ENCODE measurements at regions not wholly inside any gene's neighbourhood (a gene's known extent, or its start where the extent isn't known, plus 50 kb on each side); places are given as distances from the start of the nearest gene placed in this dataset.

DNA sequence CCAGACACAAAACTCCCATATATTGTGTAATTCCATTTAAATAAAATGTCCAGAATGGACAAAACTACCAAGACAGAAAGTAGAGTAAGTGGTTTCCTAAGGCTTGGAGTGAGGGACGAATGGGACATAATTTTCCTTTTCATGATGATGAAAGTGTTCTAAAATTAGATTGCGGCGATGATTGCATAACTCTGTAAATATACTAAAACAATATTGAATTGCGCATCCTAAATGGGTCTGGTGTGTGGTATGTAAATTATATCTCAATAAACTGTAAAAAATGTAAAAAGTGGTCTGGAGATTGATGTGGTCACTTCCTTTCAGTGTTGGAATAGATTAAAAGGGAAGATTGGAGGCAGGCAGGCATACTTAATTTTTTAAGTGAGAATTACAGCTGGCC is 105.9 kb upstream of the KCNAB1 start:
- DNase-seq (ENCODE audit: low spot score in 2 of 2) = no peak
- Histone ChIP-seq H3K27ac (no peak overlapping the region), H3K4me3 (no peak overlapping the region), H3K27me3 (no peaks in the 10 kb centered on the region), H3K9me3 (no peaks in the 10 kb centered on the region), H3K36me3 (no peaks in the 10 kb centered on the region), H3K4me1 (no peaks in the 10 kb centered on the region)
- TF ChIP-seq EP300 (IDR thresholded peaks at IDR 0.05) = no peak
- TF ChIP-seq, protein P1, sequence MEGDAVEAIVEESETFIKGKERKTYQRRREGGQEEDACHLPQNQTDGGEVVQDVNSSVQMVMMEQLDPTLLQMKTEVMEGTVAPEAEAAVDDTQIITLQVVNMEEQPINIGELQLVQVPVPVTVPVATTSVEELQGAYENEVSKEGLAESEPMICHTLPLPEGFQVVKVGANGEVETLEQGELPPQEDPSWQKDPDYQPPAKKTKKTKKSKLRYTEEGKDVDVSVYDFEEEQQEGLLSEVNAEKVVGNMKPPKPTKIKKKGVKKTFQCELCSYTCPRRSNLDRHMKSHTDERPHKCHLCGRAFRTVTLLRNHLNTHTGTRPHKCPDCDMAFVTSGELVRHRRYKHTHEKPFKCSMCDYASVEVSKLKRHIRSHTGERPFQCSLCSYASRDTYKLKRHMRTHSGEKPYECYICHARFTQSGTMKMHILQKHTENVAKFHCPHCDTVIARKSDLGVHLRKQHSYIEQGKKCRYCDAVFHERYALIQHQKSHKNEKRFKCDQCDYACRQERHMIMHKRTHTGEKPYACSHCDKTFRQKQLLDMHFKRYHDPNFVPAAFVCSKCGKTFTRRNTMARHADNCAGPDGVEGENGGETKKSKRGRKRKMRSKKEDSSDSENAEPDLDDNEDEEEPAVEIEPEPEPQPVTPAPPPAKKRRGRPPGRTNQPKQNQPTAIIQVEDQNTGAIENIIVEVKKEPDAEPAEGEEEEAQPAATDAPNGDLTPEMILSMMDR (IDR thresholded peaks at IDR 0.05) = no peak
- TF ChIP-seq POLR2A (IDR thresholded peaks at IDR 0.05) = no peak
- WGBS, 2 donors = 51 to 61% methylated on average over 4 of the region's 4 CpGs

DNA sequence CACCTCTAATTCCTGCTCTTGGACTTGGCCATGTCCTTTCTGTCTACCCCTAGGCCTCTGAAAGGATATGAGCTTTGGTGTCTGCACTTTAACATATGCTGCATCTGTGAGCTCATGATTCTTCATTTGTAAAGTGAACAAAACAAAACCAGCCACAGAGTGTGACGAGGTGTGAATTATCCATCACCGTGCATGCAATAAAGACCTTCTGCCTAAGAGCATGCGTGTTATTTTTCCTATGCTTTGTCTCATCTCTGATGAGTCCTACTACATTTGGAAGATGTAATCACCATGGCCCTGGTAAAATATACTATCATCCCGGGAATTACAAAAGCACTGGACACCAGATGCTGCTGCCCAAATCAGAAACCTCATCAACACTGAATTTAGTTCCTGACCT is 103.5 kb upstream of the KCNAB1 start:
- DNase-seq (ENCODE audit: low spot score in 2 of 2) = no peak
- Histone ChIP-seq H3K27ac (no peak overlapping the region), H3K4me3 (no peak overlapping the region), H3K27me3 (no peaks in the 10 kb centered on the region), H3K36me3 (no peaks in the 10 kb centered on the region), H3K9me3 (no peaks in the 10 kb centered on the region), H3K4me1 (no peaks in the 10 kb centered on the region)
- TF ChIP-seq EP300 (IDR thresholded peaks at IDR 0.05) = no peak
- TF ChIP-seq POLR2A (IDR thresholded peaks at IDR 0.05) = no peak
- TF ChIP-seq, protein P1 (IDR thresholded peaks at IDR 0.05) = no peak
- 76 to 77% methylated on average over 4 of the region's 4 CpGs for WGBS, 2 donors

DNA sequence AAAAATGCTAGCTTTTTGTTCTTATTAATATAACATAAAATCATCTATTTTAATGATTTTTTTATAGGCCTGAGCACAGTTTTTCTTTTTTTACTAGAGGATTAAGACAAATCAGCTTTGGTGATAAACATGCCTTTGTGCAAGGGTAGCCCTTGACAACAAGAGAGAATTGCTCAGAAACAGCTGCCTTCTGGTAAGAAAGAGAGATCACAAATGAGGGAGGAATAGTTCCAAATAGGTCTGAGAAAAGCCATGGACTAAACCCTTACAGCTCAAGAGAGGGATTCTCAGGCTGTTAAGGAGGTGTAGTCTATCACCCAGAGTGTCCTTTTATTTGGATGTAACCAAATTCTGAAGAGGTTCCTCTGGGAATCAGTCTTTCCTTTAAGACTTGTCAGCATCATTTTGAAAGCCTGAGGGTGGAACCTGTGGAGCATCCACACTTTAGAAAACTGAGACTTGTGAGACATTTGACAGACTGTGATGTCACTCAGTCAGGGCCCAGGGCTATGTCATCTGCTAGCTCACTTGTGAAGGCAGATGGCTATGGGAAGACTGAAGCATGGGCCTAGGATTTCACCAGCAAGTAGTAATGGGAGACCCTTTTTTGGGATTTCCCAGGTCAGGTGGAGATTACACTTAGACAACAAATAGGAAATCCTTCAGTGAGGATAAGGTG is 102.9 kb upstream of the KCNAB1 start:
- H3K36me3 ChIP-seq = no peaks in the 10 kb centered on the region
- H3K27me3 ChIP-seq = no peaks in the 10 kb centered on the region
- H3K4me1 ChIP-seq = no peaks in the 10 kb centered on the region
- TF ChIP-seq EP300 (IDR thresholded peaks at IDR 0.05) (no peak), POLR2A (IDR thresholded peaks at IDR 0.05) (no peak)
- TF ChIP-seq, protein P1 (IDR thresholded peaks at IDR 0.05) = no peak
- no peak overlapping the region for H3K4me3 ChIP-seq
- no peaks in the 10 kb centered on the region for H3K9me3 ChIP-seq
- H3K27ac ChIP-seq = no peak overlapping the region
- DNase-seq (ENCODE audit: low spot score in 2 of 2) = no peak

DNA sequence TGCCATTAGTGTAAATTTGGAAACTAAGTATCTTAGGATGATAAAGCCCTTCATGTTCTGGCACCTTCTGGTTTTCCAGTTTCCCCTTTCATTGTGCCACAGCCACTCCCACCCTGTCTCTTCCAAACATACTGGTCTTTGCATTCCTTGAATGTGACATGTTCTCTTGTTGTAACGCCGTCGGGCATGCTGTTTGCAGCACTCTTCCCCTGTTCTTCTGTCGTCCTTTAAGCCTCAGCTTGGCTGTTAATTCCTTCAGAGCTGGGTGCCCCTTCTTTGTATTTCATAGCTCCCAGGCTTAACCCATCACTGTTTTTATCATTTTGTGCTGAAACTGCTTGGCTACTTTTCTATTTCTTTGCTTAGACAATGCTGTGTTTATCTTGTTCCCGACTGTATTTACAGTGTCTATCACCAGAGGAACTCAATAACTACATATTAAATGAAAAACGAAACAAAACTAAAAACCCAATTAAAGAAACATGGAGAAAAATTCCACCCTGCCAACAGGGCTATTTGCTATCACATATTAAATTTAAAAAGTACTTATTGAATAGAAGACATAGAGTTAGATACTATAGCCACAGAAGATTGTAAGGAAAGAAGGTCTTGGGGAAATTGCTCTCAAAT is 95.4 kb upstream of the KCNAB1 start:
- Histone ChIP-seq H3K27me3 (no peaks in the 10 kb centered on the region), H3K4me1 (no peaks in the 10 kb centered on the region), H3K9me3 (no peaks in the 10 kb centered on the region), H3K4me3 (peak overlapping the region in 2 of 4 donors; percentile 14 to 16), H3K36me3 (no peaks in the 10 kb centered on the region), H3K27ac (no peak overlapping the region)
- TF ChIP-seq, protein P1 (IDR thresholded peaks at IDR 0.05) = no peak
- TF ChIP-seq EP300 (IDR thresholded peaks at IDR 0.05) (no peak), POLR2A (IDR thresholded peaks at IDR 0.05) (no peak)
- DNase-seq (ENCODE audit: low spot score in 2 of 2) = no peak
- 11 to 15% methylated on average over 6 of the region's 6 CpGs for WGBS, 2 donors

DNA sequence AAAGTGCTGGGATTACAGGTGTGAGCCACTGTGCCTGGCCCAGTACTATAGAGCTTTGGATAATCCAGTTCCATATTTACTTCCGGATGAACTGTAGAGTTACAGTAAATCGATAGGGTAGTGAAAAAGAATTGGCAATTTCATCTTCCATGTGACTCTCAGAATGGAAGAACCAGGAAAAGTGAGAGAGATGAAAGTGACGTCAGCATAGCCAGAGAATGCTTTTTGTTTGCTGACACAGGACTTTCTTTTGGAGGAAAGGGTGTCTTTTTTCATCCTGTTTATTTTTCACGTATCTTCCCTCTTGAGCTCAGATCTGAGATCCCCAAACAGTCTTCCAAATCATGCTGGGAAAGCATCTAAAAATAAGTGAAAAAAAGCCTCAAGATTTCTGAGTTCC is 91.2 kb upstream of the KCNAB1 start:
- Histone ChIP-seq H3K36me3 (no peaks in the 10 kb centered on the region), H3K27ac (no peak overlapping the region), H3K4me1 (no peaks in the 10 kb centered on the region), H3K27me3 (no peaks in the 10 kb centered on the region), H3K4me3 (no peak overlapping the region), H3K9me3 (no peaks in the 10 kb centered on the region)
- no peak for TF ChIP-seq EP300 (IDR thresholded peaks at IDR 0.05)
- TF ChIP-seq, protein P1 (IDR thresholded peaks at IDR 0.05) = no peak
- no peak for TF ChIP-seq POLR2A (IDR thresholded peaks at IDR 0.05)
- 70 to 73% methylated on average over 4 of the region's 4 CpGs for WGBS, 2 donors
- no peak for DNase-seq (ENCODE audit: low spot score in 2 of 2)
